Dedifferentiated amniotic fluid mesenchymal stem cell (primary cell): ENCODE measurements at regions not wholly inside any gene's neighbourhood (a gene's known extent, or its start where the extent isn't known, plus 50 kb on each side); places are given as distances from the start of the nearest gene placed in this dataset.

Experiments used
- DNase-seq: peaks from one replicate; pipeline ENCODE4 v3.0.0-alpha.2; 2016; ENCODE audit errors: extremely low spot score

GRCh38 chr7:46446151-46446550 lies 525.1 kb upstream of the IGFBP3 start:
- DNase-seq, result no peak

GRCh38 chr7:46444256-46444655 lies 523.2 kb upstream of the IGFBP3 start:
- DNase-seq, result no peak

DNA sequence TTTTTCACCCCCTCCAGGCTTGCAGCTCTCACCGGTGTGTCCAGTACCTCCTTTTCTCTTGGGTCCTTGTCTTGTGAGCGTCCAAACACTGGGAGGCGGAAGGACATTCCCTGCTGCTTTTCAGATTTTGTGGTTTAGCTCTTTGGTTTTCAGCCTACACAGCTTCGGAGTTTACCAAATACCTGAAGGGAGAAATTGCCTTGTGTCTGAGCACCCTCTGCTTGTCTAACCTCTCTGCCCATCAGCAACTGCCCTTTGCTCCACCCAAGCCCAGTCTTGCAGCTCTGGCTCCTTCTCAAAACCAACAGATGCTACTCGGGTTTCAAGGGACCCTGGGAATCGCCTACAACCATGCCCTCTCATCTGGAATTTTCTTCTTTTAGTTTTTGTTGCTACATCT lies 519.1 kb upstream of the IGFBP3 start:
- DNase-seq, result no peak

DNA sequence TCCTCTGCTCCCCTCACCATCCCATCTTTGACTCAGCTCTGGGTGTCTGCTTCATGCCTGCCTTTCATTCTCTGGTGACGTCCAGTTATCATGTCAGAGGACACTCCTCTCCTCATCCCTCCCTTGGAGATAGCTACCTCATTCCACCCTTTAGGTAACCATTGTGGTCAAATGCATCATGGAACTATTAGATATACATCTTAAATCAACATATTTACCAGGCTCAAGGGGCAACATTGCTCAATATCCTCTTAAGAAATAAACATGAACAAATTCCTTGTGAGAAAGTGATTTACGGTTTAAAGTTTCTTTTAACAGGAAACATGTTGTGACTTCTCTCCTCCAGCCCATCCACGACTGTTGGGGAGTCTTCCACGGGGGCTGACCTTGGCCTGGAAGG lies 511.6 kb upstream of the IGFBP3 start:
- peak; percentile 34 for DNase-seq

DNA sequence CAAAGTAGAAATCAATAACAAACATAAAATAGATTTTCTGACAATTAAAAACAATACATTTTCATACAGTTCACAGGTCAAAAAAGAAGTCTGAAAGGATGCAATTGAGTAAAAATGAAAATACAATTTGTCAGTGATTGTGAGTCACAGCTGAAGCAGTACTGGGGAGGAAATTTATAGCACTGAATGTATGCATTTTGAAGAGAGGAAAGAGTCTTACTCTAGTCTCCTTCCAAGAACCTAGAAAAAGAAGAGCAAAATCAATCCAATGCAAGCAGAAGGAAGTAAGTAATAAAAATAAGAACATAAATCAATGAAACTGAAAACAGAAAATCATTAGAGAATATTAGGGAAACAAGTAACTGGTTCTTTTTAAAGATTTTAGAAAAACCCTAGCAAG lies 507.2 kb upstream of the IGFBP3 start:
- DNase-seq, result no peak

GRCh38 chr7:46424934-46425333 lies 503.9 kb upstream of the IGFBP3 start:
- DNase-seq, result no peak

- no peak for DNase-seq
Measured at GRCh38 chr7:46421441-46422230, 500.6 kb upstream of the IGFBP3 start.

GRCh38 chr7:46414946-46415345 lies 493.9 kb upstream of the IGFBP3 start:
- no peak for DNase-seq

GRCh38 chr7:46411236-46411635 lies 490.2 kb upstream of the IGFBP3 start:
- DNase-seq, result no peak

DNA sequence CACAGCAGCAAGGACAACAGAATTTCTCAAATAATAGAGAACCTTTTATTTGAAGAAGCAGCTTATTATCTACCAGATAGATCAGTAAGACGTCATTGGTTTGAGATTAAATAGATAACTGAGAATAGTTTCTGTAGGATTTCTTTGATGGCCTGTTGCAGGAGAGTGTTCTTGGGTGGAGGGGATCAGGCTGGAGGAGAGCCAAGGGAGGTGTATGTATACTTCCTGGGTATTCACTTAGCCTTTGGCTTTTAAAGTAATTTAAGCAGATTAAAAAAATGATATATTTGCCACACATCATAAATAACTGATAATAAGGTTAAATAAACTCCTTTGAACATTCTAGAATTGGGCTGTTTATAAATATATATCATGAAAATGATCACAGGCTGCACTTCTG lies 486.1 kb upstream of the IGFBP3 start:
- no peak for DNase-seq

DNA sequence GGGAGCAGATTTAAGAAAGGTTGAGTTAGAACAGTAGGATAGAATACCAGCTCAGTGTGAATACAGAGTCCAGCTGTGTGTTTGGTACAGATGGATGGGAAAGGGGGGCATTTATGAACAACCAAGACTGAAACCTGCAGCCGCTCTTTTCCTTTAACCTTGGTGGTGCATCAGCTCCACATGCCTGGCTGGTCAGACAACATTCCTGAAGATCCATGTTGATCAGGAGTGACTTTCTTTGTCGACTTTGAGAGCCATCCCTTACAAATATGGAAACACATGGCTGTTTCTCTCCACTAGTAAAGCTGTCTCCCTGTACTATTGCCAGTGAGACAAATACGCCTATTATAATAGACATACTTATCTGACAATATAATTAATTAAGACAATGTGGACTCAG lies 476.5 kb upstream of the IGFBP3 start:
- no peak for DNase-seq

DNA sequence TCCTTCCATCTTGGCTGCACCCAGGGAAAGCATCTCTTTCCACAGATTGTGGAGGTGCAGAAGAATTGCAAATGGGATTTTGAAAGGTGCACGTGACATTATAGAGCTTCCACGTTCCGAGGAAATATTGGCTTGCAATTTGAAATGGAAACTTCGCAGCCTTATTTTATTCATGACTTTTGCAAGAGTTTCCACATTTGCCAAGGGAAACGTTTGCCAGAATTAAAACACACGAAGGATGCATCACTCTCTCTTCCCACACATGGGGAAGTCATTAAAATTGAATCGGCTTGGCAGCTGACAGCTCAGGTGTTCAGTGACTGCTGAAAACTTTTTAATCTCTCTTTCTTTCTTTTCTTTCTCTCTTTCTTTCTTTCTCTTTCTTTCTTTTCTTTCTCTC lies 475.4 kb upstream of the IGFBP3 start:
- DNase-seq, result no peak

GRCh38 chr7:46393142-46393541 lies 472.1 kb upstream of the IGFBP3 start:
- DNase-seq, result peak; percentile 29

GRCh38 chr7:46391231-46392201 lies 470.4 kb upstream of the IGFBP3 start:
- DNase-seq, result no peak

GRCh38 chr7:46390042-46390441 lies 469.0 kb upstream of the IGFBP3 start:
- DNase-seq, result no peak

GRCh38 chr7:46389146-46389545 lies 468.1 kb upstream of the IGFBP3 start:
- no peak for DNase-seq

DNA sequence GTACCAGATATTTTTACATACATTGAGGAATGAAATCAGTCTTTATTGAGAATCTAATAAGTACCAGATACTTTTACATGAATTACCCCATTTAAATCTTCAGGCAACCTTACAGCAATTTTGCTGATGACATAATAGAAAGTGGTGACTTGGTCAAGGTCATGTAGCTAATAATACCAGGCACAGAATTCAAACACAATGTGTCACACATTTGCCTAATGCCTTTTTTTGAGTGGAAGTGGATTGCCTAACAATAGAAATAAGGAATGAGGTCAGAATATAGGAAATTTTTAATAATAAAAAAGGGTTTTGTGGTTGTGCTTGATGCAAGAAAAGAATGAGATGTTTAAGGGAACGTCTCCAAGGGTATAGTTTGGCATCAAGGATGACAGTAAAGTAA lies 466.6 kb upstream of the IGFBP3 start:
- DNase-seq, result no peak

DNA sequence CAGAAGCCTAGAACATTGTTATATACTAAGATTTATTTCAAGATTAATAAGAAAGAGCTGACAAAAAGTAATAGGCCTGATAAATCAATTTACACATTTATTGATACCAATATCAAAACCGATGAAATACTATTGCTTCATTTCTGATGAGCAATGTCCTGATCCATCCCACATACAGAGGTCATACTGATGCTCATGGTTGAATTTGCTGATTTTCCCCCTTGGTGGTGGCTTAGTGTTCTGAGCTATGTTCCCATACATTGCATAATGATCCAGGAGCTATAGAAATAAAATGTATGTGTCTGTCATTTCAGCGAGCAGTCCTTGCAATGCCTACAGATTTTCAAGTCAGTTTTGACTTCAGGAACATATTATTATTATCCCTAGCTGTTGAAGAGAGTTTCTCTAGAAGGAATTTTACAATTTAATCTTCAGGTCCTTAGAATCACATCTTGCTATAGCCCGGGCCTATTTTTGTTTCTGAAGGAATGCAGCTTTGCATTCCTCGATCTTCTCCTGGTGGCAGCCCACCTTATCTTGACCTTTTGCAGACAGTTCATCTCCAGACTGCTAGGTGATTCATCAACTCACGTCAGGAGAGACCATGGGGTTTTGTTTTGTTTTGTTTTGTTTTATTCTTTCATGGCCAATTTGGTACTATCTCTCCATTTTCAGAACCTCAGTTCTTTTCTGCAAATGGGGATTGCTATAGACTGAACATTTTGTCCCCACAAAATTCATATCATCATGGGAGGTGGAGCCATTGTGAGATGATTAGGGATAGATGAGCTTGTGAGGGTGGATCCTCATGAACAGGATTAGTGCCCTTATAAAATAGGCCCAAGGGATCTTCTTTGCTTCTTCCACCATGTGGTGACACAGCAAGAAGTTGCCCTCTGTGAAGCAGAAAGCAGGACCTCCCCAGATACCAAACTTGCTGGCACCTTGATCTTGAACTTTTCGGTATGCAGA lies 465.6 kb upstream of the IGFBP3 start:
- no peak for DNase-seq

GRCh38 chr7:46385662-46386309 lies 464.7 kb upstream of the IGFBP3 start:
- DNase-seq, result peak; percentile 69

GRCh38 chr7:46383605-46384004 lies 462.5 kb upstream of the IGFBP3 start:
- DNase-seq, result no peak
